Kidney capillary endothelial cell (primary cell): ENCODE measurements at regions not wholly inside any gene's neighbourhood (a gene's known extent, or its start where the extent isn't known, plus 50 kb on each side); places are given as distances from the start of the nearest gene placed in this dataset.

Experiments used
- DNase-seq: peaks from one replicate; pipeline ENCODE4 v3.0.0-alpha.2; 2018; ENCODE audit warnings: low spot score

DNA sequence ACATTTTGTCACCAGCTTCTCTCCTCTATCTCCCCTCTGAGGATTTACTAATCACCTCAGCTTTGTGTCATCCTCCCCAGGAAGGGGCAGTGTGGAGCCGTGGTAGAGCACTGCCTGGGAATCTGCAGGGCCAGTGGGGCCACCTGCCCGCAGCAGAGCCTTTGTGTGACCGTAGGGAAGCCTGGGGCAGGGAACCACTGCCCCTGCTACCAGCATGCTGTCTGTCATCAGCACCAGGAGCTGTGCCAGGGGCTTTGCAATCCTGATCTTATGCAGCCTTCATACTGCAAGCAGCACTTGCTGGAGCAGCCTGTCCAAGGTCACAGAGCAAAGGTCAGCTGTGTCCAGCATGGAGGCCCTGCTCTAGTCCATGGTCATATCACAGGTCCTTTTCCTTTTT is 170.2 kb upstream of the IL12A start:
- no peak for DNase-seq

DNA sequence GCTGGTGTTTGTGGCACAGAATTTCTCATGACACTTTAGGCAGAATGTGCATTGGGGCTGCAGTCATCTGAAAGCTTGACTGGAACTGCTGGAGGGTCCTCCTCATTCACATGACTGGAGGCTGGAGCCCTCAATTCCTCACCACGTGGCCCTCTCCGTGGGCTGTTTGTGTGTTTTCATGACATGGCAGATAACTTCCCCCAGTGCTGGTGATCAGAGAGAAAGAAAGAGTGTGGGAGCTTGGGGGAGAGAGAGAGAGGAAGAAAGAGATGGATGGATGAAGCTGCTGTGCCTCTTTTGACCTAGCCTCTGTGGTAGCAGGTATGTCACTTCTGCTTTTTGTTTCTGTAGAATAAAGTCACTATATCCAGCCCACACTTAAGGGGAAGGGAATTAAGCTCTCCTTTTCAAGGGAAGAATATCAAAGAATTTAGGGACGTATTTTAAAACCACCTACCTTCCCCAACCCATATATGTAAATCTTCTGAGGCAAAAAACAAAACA is 169.6 kb upstream of the IL12A start:
- DNase-seq, result no peak

DNA sequence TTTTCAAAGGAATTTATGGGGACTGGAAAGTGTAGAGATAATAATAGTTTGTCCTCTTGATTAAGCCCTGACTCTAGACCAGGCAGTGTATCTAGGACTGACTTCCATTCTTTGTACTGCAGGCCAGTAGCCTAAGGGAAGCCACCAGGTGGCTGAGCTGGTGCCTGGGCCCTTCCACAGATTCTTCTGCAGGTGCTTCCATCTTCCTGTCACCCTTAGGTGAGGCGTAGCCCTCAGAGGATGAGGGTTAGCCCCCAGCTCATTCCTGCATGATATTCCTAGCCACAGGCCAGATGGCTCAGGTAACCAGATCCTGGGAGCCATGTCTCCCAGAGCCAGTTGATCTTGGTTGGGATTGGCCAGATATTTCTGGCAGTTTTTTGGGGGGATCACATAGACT is 169.0 kb upstream of the IL12A start:
- DNase-seq, result no peak

DNA sequence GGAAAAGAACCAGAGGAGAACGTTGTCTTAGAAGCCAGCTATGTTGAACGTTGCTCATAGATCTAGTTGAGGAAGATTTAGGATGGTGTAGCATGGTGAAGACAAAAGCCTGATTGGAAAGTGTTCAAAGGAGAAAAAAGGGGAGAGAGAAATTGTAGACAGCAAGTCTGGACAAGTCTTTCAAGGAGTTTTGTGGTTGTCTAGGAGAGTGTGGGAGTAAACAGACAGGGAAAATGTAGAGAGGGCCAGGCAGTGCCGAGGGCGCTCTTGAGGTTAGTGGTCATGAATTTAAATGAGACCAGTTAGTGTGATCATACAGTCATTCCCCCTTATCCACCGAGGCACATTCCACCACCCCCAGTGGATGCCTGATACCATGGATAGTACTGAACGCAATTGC is 167.5 kb upstream of the IL12A start:
- DNase-seq, result no peak

DNA sequence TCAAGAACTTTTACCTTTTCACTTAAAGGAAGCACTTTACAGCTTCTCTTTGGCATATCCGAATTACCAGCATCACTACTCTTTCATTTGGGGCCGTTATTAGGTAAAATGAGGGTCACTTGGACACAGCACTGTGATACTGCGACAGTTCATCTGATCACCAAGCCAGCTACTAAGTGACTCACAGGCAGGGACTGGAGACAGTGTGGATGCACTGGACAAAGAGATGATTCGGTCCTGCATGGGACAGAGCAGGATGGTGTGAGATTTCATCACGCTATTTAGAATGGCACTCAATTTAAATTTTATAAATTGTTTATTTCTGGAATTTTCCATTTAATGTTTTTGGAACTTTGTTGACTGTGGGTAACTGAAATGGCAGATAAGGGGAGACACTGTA is 166.9 kb upstream of the IL12A start:
- DNase-seq, result no peak

DNA sequence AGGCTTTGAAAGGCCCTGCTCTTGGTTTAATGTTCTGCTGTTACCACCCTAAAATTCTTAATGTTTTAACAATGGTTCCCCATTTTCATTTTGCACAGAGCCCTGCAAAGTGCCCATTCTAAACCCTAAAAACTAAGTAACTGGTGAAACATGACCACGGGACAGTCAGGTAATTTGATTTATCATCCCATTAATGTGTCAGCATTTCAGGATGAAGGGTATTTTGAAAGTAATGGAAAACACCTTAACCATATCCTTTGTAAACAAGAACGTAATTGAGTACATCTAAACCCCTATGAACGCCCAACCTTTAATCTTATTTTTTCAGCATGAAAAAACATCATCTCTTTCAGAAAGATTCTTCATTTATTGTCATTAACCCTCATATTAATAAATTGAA is 164.9 kb upstream of the IL12A start:
- no peak for DNase-seq

DNA sequence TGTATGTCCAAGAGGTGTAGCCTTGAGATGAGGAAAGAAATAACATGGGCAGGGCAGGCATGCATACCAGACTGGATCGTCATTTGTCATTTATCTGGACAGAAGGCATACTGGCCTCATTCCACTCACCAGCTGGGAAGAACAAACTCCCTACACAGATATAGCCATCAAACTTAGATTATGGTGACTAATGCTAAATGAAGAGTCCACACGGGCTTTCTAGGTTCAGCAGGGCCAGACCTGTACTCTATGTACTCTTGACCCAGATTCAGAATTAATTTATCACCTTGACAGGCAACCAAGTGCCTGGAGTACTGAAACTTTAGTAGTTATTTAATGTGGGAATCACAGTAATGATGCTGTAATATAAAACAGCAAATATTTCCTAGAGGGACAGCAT is 164.3 kb upstream of the IL12A start:
- peak; percentile 79 for DNase-seq

DNA sequence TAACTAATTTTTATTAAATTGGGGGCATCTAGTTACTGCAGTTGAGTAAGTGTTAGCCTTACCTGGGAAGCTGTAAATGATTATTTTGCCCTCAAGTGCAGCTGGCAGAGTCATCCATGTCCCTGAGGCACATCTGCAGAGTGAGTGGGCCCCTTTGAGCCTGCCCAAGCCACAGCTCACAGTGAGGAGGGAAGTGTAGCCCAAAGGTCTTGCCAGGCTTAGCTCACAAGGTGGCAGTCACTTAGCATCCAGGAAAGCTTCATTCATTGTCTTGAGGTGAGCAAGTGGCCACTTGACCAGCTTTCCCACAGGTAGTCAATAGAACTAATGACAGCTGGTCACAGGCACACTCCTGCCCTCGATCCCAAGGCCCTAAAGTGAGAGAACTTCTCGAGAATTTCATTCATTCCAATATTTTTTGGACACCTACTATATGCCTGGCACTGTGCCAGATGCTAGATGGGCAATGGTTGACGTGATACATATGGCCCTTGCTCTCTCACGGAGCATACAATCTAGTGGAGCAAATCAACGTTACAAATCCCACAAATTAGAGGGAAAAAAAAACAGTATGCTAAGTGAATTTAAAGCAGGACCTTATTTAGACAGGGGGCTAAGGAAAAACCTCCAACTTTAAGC is 163.3 kb upstream of the IL12A start:
- DNase-seq, result no peak

DNA sequence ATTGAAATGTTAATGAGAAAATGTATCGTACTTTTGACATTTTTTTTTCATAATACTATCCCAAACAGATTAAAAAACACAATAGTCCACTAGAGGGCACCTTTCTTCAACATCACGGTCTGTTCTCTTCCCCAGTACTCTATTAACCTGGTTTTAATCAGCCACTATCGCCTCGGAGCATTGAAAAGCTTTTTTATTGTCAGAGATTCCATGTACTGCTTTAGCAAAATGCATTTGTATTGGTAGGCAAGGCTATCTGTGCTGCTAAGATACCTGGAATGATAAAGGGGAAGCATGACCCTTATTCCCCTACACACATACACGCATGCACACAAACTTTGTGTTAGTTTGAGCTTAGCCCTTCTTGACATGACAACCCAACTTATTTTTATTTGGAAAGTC is 160.1 kb upstream of the IL12A start:
- DNase-seq, result peak; percentile 73

DNA sequence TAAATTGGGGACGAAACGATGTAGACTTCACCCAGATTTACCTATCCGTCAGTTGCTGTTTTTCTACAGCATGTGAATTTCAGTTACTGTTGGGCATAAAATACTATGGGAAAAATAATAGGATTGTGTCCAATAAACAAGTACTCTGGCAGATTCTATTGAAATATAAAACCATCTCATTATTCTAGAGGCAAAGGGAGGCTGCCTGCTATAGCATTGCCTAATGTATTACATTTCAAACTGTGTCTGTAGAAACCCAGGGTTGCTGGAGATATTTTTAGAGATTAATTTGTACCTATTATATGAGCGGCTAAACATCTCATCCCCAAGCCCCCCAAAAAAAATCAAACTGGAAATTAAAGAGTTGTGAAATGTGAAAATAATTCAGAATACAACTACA is 159.6 kb upstream of the IL12A start:
- no peak for DNase-seq

DNA sequence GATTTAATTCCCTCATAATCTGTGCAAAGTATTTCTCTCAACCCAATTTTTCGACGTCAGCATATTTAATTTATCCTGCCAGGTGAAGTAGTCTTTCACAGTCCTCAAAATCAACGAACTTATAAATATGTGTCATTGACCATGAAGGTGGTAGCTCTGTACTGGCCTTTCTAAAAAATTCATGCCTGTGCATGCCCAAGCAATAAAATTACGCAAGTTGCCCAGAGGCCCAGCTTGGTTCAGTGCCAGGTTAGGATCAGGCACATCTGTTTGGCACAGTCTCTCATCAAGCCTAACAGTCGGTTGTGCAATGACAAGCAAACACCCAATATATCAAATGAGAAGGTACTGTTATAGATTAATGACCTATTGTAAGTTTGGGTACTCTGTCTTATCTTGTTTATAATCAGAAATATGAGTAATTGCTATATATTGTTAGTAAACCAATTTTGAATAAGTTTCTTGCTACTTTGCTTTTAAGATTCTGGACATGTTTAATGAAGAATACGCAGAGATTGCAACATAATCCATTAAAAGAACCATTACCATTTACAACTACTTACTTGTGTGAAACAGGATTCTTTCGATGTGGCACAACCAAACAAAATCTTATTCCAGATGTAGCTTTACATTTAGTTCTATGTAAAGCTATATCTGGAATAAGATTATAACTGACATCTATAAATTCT is 159.0 kb upstream of the IL12A start:
- DNase-seq, result no peak

DNA sequence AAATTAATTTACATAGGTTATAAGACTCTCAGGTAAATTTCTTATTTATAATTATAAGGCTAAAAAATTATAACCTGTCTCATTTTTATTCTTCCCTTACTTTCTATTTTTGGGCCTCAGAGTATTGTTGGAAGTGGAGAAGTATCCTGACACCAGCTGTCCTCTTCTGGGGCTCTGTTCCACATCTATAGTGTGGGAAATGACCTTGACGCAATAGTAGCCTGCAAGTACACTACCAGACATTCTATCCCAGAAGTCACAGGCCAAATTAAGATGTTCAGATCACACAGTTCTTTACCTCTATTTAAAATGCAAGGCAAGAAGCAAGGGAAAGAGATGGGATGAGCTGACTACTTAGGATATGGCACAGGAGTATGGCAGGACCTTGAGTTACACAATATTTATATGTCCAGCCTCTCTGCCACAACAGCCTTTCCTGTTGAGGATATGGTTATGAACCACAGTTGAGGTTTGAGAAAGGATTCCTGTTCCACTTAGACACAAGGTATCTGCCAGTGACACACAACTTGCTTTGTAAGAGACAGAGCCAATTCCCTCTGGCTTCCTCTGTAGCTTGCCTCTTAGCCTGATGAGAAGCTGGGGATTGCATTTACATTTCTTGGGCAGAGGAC is 158.0 kb upstream of the IL12A start:
- DNase-seq, result no peak

DNA sequence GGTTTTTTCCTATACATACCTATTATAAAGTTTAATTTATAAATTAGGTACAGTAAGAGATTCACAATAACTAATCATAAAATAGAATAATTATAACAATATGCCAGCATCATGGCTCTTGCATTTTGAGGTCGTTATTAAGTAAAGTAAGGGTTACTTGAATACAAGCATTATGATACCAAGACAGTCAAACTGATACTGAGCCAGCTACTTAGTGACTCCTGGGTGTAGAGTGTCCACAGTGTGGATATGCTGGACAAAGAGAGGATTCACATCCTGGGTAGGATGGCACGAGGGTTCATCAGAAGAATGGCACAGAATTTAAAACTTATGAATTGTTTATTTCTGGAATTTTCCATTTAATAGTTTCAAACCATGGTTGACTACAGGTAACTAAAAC is 157.2 kb upstream of the IL12A start:
- DNase-seq, result no peak

DNA sequence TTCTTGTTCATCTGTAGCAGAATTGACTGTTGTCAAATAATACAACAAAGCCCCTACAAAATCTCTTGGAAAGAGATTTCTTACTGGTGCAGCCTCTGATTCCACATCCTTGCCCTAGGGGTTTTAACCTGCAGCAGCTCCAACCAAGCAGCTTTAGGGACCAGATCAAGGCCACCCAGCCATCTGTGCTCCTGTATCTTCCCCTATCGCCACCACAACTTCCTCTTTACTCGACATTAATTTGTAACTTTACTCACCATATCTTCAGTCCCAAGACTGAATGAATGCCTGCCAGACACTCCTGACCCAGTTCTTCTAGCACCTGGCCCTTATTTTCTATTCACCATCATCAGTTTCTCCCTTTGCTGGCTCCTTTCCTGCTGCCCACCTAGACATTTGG is 156.6 kb upstream of the IL12A start:
- no peak for DNase-seq

DNA sequence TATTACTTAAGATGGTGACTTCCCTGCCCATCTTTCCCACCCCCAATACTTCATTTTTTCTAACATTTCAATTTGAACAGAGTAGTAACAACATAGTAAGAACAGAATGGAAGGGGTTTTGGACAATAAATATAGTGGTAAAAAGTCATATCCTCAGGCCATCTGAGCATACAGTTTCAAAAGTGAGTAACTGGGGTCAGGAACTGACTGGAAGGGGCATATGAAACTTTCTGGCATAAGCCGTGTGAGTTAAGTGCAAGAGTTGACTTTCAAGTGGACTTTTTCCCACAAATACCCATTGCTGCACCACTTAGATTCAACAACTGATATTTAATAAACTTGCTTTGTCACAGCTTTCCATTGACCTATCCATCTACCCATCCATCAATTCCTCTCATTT is 153.5 kb upstream of the IL12A start:
- no peak for DNase-seq

DNA sequence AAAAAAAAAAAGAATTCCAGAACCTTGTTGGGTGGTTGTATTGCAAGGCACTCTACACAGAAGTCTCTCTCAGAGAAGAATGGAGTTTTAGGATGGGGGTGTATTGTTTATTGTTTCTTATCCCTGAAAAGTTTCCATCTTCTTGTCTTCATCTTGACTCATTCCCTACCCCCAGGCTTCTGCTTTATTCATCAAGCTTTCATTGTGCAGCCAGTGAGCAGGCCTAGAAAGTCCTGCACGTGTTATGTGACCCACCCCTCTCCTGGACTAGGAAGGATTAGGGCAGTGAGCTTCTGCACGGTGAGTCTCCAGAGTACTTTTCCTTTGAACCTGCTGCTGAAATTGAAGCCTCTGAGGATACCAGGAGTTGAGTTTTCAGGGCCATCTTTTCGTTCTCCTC is 150.9 kb upstream of the IL12A start:
- DNase-seq, result no peak

DNA sequence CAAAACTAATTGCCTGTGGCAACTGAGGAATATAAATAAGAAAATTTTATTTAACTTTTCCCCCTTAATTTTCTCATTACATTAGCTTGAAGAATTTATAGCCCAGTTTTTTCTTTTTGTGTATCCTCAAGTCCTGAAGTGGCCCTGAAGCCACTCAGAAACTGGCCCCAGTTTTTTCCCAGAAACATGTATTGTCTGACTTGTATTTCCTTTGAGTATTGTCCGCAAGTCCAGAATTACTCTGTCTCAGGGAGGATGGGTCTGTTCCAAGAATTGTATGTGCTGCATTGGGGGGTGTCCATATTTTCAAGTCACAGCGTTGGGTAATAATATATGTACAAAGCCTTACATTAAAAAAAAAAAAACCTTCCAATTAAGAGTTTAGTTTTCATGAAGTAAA is 149.7 kb upstream of the IL12A start:
- DNase-seq, result no peak

DNA sequence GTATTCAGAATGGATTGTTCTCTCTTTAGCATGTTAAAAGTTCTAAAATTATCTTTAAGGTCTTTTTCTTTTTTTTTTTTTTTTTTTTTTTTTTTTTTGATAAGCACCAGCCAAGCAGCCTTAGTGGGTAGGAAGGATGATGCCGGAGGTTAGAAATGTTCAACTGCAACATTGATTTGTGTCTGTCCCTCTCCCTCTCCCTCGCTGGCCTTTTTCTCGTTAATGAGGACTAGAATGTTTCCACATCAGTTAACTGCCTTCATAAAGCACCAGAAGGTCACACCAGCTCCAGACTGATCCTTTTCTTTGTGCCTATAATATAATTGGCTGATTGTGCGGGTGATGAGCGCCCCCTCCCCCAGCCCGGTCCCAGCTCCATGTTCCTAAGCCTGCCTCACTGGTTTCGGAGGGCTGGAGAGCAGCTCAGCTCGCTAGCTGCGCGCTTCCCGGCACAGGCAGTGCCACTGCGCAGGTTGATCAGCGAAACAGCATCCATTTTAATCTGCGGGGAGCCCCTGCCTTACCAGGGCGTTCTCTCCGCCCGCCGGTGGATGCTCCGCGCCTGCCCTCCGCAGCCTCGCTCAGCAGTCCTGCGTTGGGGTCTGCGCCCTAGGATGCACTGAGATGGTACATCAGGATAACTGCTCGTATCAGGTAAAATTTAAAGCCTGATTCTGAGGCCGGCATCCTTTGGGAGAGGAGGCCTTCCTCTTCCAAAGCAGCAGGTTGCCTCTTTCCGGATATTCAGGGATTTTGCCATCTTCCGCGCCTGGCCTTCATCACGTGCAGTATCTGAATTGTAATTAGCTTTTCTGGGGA is 148.9 kb upstream of the IL12A start, which contains the start of gene SCHIP1:
Gene SCHIP1, plus strand, starts transcription at position 301 of the 819 bp plus-strand sequence.
- no peak for DNase-seq

DNA sequence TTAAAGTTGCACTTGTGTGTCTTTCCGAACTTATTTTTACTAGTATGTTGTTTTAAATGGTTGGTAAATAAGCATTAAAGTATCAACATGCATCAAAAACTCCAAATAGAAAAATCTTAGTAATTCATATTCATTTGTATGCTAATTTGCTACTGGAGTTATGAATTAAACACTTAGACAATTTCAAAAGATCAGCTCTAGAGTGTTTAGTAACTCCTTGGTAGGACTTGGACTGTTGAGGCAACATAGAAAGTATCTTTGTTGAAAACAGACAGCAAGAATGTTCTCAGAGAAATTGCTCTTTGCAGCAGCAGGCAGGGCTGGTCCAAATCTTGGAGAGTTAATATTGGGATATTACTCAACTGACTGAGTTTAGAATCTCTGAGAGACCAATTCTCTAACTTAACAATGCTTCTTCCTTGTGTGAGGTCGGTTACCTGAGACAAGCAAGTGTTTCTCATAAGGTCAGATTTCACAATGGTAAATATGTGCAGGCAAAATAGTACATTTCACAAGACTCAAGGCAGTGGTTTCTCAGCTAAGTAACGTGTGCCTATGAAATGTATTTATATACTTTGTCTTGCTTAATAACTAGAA is 147.8 kb upstream of the IL12A start:
- DNase-seq, result no peak

DNA sequence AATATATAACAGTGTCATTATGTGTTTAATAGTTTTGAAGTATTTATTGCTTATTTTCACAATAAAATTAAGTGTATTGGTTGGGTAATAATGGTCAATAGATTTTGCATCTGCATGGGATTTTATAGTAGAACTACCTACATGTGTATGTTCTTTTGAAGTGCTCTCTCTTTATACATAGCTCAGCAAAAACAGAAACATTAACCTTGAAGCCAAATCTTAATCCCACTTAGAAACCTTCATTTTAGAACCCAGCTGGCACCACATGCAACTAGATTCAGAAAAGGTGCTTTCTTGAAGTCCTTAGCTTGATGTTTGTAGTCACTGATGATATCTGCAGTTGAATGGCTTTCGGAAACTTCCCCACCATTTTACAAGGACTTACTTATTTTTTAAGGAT is 146.9 kb upstream of the IL12A start:
- no peak for DNase-seq

DNA sequence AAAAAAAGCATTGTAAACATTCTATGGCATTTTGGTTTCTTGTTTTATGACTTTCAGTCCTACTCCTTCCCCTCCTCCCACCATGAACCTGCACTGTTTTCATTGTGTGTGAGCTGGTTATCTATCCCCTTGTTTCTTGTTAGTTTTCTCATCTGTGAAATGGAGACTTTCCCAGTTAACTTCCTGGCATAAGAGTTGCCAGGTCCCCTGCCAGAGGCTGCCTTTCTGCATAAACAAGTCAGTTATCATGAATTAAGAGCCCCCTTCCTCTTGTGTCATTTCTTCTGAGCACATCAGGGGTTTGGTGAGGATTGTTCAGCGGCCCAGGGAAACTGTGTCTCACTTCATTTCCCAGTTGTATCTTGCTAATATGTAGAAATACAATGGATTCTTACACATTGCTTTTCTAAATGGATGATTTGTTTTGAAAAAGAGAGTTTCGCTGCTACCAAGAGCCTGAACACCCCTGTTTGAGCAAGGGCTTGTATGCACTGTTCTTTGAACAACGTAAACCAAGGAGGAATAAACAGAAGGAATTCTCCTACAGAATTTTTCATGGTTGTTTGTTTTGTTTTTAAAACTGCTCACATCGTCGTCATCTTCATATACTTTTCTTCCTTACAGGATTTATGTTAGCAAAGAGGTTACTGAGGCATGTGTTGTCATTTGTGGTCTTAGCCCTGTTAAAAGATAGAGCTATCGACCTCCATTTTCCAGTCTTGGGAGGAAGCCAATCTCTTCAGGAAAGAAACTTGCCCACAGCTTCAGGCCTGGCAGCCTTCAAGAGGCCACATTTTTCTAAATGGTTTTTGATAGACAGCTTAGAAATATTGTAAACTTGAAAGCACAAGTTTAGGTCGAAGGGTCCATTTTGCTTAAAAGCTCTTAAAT is 144.6 kb upstream of the IL12A start:
- DNase-seq, result no peak
